Activated CD8-positive, alpha-beta memory T cell treated with anti-CD3 and anti-CD28 coated beads for 1 hour (primary cell): ENCODE measurements at regions not wholly inside any gene's neighbourhood (a gene's known extent, or its start where the extent isn't known, plus 50 kb on each side); places are given as distances from the start of the nearest gene placed in this dataset.

ENCODE experiments used
- DNase-seq, 2 donors: peaks; one replicate each; pipeline ENCODE4 v3.0.0-alpha.2; 2020; ENCODE audit warnings: low read depth in 1 of 2; ENCODE audit errors: extremely low read depth in 1 of 2

DNA sequence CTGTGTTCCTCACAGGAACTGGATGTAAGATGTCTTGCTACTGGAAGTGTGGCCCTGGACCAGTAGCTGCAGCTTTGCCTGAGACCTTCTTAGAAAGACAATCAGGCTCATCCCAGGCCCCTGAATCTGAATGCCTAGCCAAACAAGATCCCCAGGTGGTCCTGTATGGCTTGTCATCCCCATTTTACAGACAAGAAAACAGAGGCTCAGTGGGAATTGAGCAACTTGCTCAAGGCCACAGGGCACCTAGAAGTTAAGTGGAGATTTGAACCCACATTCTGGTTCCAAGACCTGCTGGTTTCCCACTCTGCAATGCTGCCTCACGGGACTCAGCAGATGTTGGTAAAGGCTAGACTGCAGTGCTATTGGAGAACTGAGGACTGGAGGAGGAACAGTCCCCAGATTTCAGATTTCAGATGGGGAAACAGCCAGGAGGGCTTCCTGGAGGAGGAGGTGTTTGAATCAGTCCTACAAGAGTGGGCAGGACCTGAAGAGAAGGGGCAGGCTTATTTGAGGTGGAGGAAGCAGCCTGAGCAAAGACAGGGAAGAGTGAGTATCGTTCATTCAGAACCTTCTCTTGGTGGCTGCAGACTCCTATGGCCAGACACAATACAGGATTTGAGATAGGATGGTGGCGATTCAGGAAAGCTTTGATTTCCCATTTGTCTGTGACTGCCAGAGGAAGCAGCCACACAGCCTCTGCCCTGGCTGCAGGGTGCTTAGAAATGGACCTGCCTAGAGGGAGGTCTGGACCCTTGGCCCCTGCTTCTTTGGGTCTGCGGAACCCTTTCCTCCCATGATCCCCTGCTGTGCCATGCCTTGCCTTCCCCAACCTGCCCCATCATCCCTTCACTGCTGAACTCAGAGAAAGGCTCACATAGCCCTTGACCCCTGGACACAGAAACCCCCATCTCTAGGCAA, 233.4 kb upstream of the NLRP1 start:
- DNase-seq, result no peak

DNA sequence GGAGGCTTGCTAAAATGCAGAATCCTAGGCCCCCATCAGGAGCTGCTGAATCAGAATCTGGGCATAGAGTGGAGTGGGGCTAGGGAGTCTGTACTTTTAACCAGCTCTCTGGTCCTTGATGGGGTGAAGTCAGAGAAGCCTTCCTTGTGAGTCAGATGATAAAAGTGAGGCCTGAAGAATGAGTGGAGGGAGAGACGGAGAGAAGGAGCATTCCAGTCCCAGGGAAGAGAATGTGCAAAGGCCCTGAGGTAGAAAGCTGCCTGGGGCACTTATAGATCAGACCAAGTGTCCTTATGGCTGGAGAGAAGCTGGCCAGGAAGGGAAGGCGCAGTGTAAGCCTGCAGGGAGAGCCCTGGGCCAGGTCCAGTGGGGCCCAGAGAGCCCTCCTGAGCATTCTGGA, 235.1 kb upstream of the NLRP1 start:
- DNase-seq, result no peak

DNA sequence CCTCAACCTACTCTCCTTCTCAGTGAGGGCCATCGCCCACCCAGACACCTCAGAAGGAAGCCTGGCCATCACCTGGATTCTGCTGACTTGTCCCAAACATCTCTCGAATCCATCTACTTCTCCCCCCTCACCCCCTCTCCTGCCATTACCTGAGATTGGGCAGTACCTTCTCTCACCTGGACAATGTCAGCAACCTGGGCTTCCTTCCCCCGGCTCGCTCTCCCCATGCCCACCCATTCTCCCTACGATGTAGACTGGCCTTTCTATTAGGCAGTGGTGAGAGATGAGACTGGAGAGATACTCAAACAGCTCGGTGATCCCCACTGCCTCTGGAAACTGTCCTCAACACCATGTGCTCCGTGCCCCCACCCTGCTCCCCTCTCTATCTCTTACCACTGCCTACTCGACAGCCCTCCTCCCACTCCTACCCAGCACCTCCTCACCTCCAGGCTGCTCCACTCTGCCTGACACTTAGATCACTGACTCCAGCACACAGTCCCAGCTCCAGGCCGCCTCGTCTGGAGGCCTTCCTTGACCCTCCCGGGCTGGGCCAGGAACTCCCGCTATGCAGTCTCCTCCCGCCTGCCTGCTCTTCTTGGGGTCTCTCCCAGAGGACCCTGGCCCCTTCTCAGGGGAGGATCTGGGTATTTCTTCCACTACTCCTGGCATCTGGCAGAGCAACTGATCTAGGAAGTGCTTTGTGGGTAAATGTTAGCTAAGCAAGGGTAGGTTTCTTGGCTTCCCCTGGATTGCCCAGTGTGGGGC, 235.8 kb upstream of the NLRP1 start:
- no peak for DNase-seq

DNA sequence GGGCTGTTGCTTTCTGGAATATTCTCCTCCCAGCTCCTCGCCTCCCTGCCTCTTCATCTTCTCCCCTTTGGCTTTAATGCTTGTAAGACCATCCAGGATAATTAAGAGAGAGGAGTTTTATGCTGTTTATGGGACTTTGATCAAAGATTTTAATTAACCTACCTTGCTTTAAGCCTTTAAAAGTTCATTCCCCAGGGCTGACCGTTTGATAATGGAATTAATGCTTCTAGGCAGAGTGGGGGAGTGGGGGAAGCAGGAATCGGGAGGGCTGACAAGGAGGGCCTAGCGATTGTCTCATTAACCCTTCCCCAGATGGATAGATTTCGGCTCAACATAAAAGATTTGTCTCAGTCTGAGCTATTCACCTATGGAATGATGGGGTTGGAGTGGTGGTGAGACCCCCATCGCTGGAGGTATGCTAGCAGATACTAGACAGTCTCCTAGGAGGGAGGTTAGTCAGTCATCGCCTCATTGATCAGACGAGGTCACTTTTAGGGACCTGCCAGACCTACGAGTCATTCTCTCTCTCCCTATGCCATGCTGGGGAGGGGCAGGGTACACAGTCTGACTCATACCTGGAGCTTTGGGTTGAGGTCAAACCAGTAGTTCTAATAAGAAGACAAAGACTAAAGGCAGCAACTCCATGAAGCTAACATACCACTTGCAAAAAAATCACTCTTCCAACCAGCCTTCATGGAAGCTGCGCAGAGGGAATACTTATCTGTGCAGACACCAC, 236.6 kb upstream of the NLRP1 start:
- DNase-seq, result no peak

DNA sequence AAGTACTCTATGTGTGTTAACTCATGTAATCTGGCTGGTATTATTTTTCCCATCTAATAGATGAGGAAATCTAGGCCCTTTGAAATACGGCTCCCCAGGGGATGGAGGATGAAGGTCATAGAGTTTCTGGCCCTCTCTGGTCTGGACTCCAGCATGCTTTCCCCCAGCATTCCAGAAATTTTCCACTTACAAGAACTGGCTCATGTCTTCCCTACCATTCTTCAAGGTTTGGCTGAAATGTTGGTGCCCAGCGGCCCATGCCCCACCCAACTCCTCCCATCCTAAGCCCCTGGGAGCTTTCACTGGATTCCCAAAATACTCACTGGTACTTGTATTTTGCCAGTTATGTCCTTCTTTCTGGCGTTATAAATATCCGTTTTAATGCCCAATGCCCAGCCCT, 237.5 kb upstream of the NLRP1 start:
- no peak for DNase-seq

DNA sequence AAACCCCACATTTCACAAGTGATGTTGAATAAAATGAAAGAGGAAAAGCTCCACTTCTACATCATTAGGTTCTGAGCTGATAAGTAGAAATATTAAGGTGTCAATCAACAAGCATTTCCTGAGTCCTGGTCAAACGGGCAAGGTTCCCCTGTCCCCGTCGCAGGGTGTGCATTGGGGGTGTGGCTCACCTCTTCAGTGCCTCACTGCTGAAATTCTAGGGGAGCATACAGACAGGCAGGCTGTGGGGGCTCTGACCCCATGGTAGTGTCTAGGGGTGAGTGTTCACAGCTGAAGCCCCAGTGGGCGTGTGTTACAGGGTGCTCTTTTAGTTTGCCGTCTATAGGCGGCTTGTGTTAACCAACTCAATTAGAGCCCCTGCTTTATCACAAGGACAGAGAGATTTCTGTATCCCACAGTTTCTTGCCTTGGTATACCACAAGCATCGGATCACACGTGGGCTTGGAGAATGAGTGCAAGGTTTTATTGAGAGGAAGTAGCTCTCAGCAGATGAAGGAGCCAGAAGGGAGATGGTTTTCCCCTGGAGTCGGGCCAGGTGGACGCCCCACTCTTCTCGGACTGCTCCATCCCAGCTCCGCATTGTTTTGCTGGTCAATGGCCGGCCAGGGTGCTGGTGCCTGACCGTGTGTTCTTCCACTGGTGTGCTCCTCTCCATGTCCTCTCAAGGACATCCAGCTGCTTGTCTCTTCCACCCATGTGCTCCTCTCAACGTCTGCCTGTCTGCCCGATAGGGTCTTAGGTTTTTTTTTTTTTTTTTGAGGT, 238.2 kb upstream of the NLRP1 start:
- no peak for DNase-seq

DNA sequence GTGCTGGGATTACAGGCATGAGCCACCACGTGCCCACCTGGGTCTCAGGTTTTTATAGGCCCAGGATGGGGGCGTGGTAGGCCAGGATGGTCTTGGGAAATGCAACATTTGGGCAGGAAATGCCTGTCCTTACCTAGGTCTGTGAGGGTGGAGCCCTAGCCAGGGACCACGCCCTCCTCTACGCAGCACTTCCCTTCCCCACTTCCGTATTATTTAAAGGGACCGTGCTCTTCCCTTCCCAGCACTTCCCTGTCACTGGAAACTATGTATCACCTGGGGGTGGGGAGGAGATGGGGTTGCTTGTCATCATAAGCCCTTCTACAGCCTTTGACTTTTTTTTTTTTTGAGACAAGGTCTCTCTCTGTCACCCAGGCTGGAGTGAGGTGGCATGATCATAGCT, 238.9 kb upstream of the NLRP1 start:
- no peak for DNase-seq

DNA sequence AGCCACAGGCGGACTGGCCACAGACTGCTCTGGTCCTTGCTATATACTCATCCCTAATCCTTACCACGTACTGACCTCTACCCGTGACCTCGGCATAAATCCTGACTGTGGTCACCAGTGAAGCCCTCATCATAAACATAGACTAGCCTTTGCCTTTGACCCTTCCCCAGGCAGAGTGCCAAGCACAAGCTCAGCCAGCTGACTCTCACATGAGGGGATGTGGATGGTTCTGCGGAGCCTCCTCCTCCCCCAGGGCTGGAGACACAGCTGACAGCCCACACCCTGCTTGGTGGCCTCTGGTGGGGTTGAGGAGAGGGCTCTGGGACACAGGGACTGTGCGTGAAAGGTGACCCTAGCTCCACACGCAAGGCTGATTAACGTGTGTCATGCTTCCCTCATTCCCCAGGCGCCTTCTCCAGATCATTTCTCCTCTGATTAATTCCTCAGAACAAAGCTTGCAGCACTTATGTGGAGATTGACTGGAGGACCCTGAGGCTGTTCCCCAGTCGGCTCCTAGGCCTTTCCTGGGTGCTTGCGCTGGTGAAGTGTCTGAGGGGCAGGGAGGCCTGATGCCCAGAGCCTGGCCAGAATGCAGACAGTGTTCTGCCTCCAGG, 241.5 kb upstream of the NLRP1 start:
- DNase-seq, result no peak

DNA sequence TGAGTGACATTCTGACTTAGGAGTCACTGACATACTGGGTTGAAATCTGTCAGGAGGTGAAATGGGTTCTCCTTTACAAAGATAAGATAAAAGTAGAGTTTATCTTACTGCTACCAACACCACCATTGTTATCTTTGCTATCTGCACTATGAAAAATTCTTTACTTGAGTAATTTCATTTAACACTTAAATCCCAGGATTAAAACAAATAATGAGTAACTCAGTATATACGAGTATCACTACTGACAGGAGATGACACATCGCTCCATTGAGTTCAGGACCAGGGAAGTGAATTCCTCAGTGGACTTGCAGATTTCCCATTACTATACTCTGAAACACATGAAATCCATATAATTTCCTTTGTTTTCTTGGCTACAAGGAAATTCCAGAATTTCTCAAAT, 242.1 kb upstream of the NLRP1 start:
- no peak for DNase-seq

DNA sequence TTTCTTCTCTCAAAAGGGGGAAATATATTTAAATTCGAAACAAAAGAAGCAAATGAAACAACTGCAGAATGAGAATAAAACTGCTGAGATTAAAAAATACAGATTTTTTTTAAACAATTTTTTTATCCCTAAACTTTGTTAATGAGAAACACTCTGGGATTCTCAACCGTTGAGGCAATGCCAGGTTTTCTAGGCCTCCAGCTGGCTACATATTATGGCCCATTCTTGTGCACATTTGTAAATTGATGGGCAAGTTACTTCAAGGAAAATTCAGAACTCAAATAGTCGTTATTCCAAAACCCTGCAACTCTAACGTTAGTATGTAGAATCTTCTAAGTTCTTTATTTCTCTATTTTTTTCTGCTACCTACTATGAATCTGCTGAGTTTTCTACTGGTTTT, 239.3 kb upstream of the WSCD1 start:
- DNase-seq, result no peak

DNA sequence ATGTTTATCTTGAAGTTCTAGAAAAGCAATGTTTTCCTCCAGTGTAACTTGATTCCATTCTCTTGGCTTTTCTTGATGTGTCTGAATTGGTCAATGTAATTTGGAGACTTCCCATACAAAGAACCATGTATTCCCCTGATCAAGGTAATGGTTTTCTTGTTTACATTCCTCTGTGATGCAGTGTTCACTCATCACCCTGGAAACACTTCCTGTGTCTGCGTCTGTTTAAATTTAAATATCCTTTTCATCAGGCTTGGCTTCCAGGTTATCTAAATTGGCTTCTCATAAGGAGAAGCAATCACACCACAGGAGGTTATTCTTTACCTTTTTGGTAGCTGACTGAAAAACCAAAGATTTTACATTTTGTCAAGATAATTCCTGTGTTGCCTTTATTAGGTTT, 237.3 kb upstream of the WSCD1 start:
- no peak for DNase-seq

DNA sequence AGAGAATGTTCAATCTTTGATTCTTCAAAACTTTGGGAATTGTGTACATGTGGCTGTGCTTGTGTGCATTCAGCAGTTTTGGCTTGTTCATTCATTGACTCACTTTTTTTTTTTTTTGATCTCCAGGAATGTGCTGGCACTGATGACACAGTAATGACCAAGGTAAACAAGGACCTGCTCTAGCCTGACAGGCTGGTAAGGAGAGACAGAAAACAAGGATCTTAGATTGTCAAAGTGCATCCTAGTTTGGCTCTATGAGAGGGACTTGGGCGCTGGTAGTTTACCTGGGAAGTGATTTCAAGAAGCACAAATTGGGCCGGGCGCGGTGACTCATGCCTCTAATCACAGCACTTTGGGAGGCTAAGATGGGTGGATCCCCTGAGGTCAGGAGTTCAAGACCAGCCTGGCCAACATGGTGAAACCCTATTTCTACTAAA, 233.1 kb upstream of the WSCD1 start:
- DNase-seq, result no peak

DNA sequence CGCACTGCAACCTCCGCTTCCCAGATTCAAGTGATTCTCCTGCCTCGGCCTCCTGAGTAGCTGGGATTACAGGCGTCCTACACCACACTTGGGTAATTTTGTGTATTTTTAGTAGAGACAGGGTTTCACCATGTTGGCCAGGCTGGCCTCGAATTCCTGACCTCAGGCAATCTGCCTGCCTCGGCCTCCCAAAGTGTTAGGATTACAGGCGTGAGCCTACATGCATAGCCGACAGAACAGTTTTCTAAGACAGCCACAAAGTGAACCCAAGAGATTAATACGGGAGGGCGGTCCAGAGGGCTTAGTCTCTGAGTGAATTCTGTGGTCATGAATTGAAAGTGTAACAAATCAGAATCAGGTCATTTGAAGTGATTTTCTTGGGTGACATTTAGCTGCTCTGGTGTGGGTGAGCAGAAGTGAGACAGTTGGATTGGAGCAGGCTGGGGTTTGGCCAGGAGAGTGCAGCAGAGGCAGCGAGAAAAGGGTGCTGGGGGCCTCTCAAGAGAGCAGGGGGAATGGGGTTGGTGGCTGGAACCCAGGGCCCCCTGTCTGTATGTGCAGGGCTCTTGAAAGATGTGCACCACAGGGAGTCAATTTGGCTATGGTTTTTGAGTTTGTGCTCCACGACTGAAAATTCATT, 231.4 kb upstream of the WSCD1 start:
- DNase-seq, result no peak

DNA sequence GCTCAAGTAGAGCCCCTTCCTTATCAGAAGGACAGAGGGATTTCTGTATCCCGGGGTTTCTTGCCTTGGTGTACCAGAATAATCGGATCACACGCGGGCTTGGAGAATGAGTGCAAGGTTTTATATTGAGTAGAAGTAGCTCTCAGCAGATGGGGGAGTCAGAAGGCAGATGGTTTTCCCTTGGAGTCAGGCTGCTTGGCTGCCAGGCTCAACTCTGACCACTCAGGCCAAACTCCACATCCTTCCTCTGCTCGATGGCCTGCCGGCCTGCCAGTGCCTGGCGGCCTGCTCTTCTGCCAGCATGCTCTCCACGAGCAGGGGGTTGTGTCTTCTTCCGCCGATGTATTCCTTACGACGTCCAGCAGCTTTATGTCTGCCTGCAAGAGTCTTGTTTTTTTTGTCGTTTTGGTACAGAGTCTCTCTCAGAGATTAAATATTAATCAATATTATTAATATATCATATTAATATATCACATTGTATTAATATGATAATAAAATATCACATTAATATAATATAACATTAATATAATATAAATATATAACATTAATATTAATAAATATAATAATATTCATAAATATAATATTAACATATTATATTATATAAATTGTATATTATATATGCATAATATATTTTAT, 229.2 kb upstream of the WSCD1 start:
- DNase-seq, result no peak

DNA sequence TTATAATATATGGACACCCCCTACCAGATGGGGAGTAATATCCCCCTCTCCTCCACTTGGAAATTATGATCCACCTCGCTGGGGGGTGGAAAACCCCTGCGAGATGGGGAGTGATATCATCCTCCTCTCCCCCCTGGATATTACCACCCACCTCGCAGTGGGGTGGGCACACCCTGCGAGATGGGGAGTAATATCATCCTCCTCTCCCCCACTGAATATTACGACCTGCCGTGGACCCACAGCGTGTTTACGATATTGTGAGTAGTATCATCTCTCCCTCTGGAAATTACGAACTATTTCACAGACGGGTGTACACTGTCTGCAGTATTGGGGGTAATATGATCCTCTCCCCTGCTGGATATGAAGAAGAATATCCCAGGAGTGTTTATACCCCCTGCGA, 228.3 kb upstream of the WSCD1 start:
- DNase-seq, result no peak

DNA sequence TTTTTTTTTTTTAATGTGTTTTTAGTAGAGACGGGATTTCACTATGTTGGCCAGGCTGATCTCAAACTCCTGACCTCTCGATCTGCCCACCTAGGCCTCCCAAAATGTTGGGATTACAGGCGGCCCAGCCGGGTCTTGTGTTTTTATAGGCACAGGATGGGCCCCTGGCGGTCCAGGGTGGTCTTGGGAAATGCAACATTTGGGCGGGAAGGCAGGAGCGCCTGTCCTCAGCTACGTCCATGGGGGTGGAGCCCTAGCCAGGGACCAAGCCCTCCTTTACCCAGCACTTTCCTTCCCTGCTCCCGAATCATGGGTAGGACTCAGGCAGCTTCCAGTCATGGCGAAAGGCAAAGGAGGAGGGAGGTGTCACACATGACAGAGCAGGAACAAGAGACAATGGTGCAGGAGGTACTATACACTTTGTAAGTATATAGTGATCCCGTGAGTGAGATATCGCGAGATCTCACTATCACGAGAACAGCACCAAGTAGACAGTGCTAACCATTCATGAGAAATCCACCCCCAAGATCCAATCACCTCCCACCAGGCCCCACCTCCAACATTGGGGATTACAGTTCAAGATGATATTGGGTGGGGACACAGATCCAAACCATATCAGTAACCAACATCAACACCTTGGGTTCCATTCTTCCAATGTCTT, 226.7 kb upstream of the WSCD1 start:
- DNase-seq, result no peak

DNA sequence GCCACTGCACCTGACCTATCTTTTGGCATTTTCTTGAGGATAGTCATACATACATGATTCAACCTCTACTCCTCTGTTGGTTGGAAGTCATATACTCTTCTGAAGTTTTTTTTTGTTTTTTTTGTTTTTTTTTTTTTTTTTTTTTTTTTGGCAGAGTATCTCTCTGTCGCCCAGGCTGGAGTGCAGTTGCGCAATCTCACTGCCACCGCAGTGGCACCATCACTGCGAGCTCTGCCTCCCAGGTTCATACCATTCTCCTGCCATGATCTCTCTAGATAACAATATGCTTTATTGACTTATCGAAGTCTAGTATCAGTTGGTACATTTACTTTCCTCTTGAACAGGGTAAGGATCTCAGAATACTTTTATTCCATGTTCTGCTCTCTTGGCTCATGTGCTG, 224.2 kb upstream of the WSCD1 start:
- no peak for DNase-seq

DNA sequence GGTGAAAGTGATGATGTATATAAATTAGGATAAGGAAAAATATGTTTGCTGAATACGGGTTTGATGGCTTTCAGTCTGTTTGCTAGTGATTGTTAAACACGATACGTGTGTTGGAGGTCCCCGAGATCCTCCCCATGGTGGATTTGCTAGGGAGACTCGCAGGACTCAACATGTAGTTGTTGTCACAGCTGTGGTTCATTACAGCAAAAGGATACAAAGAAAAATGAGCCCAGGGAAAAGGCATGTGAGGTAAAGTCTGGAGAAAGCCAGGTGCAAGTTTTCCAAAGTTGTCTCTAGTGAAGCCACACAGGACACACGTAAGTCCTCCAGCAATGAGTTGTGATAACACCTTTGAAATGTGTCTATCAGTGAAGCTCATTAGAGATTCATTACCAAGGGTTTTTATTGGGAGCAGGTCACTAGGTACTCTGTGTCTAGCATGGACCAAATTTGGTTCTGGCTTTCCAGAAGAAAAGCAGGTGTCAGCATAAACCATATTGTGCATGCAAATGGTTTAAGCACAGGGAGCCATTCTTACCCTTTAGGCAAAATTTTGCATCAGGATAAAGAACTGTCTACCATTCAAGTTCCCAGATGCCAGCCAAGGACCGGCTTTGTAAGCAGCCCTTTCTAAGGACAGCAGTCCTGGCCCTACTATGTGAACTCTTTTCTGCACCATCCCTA, 215.2 kb upstream of the WSCD1 start:
- no peak for DNase-seq
